Endothelial cell (in vitro differentiated cells): ENCODE measurements at regions not wholly inside any gene's neighbourhood (a gene's known extent, or its start where the extent isn't known, plus 50 kb on each side); places are given as distances from the start of the nearest gene placed in this dataset.

ENCODE experiments used
- DNase-seq: peaks from one replicate; pipeline ENCODE4 v3.0.0; 2021; ENCODE audit warnings: low spot score
- H3K27ac Mint-ChIP-seq: one replicate; pipeline ENCODE4 v1.8.0; 2021; ENCODE audit warnings: mixed read lengths, inconsistent platforms; ENCODE audit not compliant: unreplicated experiment
- H3K27me3 Mint-ChIP-seq: one replicate; pipeline ENCODE4 v1.8.0; 2021; ENCODE audit warnings: mild to moderate bottlenecking, moderate library complexity, mixed read lengths, inconsistent platforms; ENCODE audit not compliant: unreplicated experiment
- H3K36me3 Mint-ChIP-seq: one replicate; pipeline ENCODE4 v1.8.0; 2021; ENCODE audit warnings: mild to moderate bottlenecking, low read depth, mixed read lengths, inconsistent platforms; ENCODE audit not compliant: unreplicated experiment
- H3K4me1 Mint-ChIP-seq: one replicate; pipeline ENCODE4 v1.8.0; 2021; ENCODE audit warnings: mild to moderate bottlenecking, mixed read lengths, inconsistent platforms; ENCODE audit not compliant: unreplicated experiment
- H3K4me3 Mint-ChIP-seq: one replicate; pipeline ENCODE4 v1.8.0; 2021; ENCODE audit warnings: mild to moderate bottlenecking, mixed read lengths, inconsistent platforms; ENCODE audit not compliant: unreplicated experiment
- H3K9me3 Mint-ChIP-seq: one replicate; pipeline ENCODE4 v1.8.0; 2021; ENCODE audit warnings: mixed read lengths, inconsistent platforms; ENCODE audit not compliant: unreplicated experiment
- CTCF ChIP-seq: fragments of 200-600 bp; sonication (generic); IDR thresholded peaks from one replicate; pipeline ENCODE4 v1.5.0; 2021; ENCODE audit warnings: antibody characterized with exemption; ENCODE audit not compliant: unreplicated experiment

- no peak overlapping the region for H3K27ac Mint-ChIP-seq
- H3K4me3 Mint-ChIP-seq = no peak overlapping the region
- no peaks in the 10 kb centered on the region for H3K4me1 Mint-ChIP-seq
These were observed 294.3 kb upstream of the SLC8A1 start for GRCh38 chr2:40746191-40746590.

GRCh38 chr2:40751981-40752380 is 300.1 kb upstream of the SLC8A1 start:
- TF ChIP-seq CTCF = no peak
- H3K4me1 Mint-ChIP-seq = no peaks in the 10 kb centered on the region
- no peak overlapping the region for H3K27ac Mint-ChIP-seq

More at GRCh38 chr2:40746191-40746590, 294.3 kb upstream of the SLC8A1 start:
- H3K27me3 Mint-ChIP-seq = no peaks in the 10 kb centered on the region
- no peaks in the 10 kb centered on the region for H3K9me3 Mint-ChIP-seq
- no peak for DNase-seq
- TF ChIP-seq CTCF = no peak
- H3K36me3 Mint-ChIP-seq = no peaks in the 10 kb centered on the region

GRCh38 chr2:40752796-40753195 is 300.9 kb upstream of the SLC8A1 start:
- H3K9me3 Mint-ChIP-seq = no peaks in the 10 kb centered on the region
- no peaks in the 10 kb centered on the region for H3K27me3 Mint-ChIP-seq
- no peaks in the 10 kb centered on the region for H3K36me3 Mint-ChIP-seq
- TF ChIP-seq CTCF = no peak
- no peak for DNase-seq
- no peak overlapping the region for H3K4me3 Mint-ChIP-seq
- H3K27ac Mint-ChIP-seq = no peak overlapping the region
- H3K4me1 Mint-ChIP-seq = no peaks in the 10 kb centered on the region

More at GRCh38 chr2:40751981-40752380, 300.1 kb upstream of the SLC8A1 start:
- no peak for DNase-seq
- H3K36me3 Mint-ChIP-seq = no peaks in the 10 kb centered on the region
- no peak overlapping the region for H3K4me3 Mint-ChIP-seq
- H3K9me3 Mint-ChIP-seq = no peaks in the 10 kb centered on the region
- no peaks in the 10 kb centered on the region for H3K27me3 Mint-ChIP-seq

GRCh38 chr2:40754912-40755311 is 303.0 kb upstream of the SLC8A1 start:
- no peaks in the 10 kb centered on the region for H3K36me3 Mint-ChIP-seq
- no peaks in the 10 kb centered on the region for H3K27me3 Mint-ChIP-seq
- TF ChIP-seq CTCF = no peak
- H3K9me3 Mint-ChIP-seq = no peaks in the 10 kb centered on the region
- no peak overlapping the region for H3K4me3 Mint-ChIP-seq
- no peak for DNase-seq
- no peak overlapping the region for H3K27ac Mint-ChIP-seq
- no peaks in the 10 kb centered on the region for H3K4me1 Mint-ChIP-seq

GRCh38 chr2:40758401-40759155 is 306.7 kb upstream of the SLC8A1 start:
- H3K27me3 Mint-ChIP-seq = no peaks in the 10 kb centered on the region
- no peak for DNase-seq
- H3K4me3 Mint-ChIP-seq = no peak overlapping the region
- H3K9me3 Mint-ChIP-seq = no peaks in the 10 kb centered on the region
- H3K36me3 Mint-ChIP-seq = no peaks in the 10 kb centered on the region
- no peak overlapping the region for H3K27ac Mint-ChIP-seq
- H3K4me1 Mint-ChIP-seq = no peaks in the 10 kb centered on the region
- no peak for TF ChIP-seq CTCF
